HT-29 (cell line): ENCODE measurements at regions not wholly inside any gene's neighbourhood (a gene's known extent, or its start where the extent isn't known, plus 50 kb on each side); places are given as distances from the start of the nearest gene placed in this dataset.
A peak's percentile ranks its signal among the peaks of the same experiment; 100 is the strongest.

Source experiments
- DNase-seq: peaks from one replicate; pipeline ENCODE4 v3.0.0-alpha.2; 2015; ENCODE audit warnings: low spot score

- no peak for DNase-seq
Measured at GRCh38 chr4:180635281-180635680, 1607.9 kb upstream of the TENM3 start.

GRCh38 chr4:180636696-180637404 lies 1606.4 kb upstream of the TENM3 start:
- no peak for DNase-seq

- DNase-seq = no peak
Measured at GRCh38 chr4:180637616-180638015, 1605.6 kb upstream of the TENM3 start.

GRCh38 chr4:180640193-180640592 lies 1603.0 kb upstream of the TENM3 start:
- no peak for DNase-seq

- peak; percentile 12 for DNase-seq
Measured at GRCh38 chr4:180641495-180641894, 1601.7 kb upstream of the TENM3 start.

GRCh38 chr4:180642732-180643131 lies 1600.5 kb upstream of the TENM3 start:
- DNase-seq = no peak

GRCh38 chr4:180650273-180650672 lies 1592.9 kb upstream of the TENM3 start:
- no peak for DNase-seq

GRCh38 chr4:180652533-180652932 lies 1590.7 kb upstream of the TENM3 start:
- DNase-seq = no peak

- no peak for DNase-seq
Measured at GRCh38 chr4:180655886-180656285, 1587.3 kb upstream of the TENM3 start.

- DNase-seq = no peak
Measured at GRCh38 chr4:180657881-180658280, 1585.3 kb upstream of the TENM3 start.

GRCh38 chr4:180664766-180665368 lies 1578.3 kb upstream of the TENM3 start:
- peak; percentile 83 for DNase-seq

- no peak for DNase-seq
Measured at GRCh38 chr4:180665481-180665880, 1577.7 kb upstream of the TENM3 start.

GRCh38 chr4:180665994-180666824 lies 1577.0 kb upstream of the TENM3 start:
- peak; percentile 27 for DNase-seq

- no peak for DNase-seq
Measured at GRCh38 chr4:180668732-180669131, 1574.5 kb upstream of the TENM3 start.

- no peak for DNase-seq
Measured at GRCh38 chr4:180669680-180670079, 1573.5 kb upstream of the TENM3 start.

GRCh38 chr4:180674619-180675358 lies 1568.4 kb upstream of the TENM3 start:
- DNase-seq = no peak

- no peak for DNase-seq
Measured at GRCh38 chr4:180675359-180675650, 1567.9 kb upstream of the TENM3 start.

GRCh38 chr4:180680305-180680704 lies 1562.9 kb upstream of the TENM3 start:
- DNase-seq = no peak

GRCh38 chr4:180682776-180683175 lies 1560.4 kb upstream of the TENM3 start:
- DNase-seq = no peak

- no peak for DNase-seq
Measured at GRCh38 chr4:180683186-180683585, 1560.0 kb upstream of the TENM3 start.

- no peak for DNase-seq
Measured at GRCh38 chr4:180688480-180688879, 1554.7 kb upstream of the TENM3 start.

- DNase-seq = no peak
Measured at GRCh38 chr4:180694875-180695274, 1548.3 kb upstream of the TENM3 start.
